ENCODE measurements at regions not wholly inside any gene's neighbourhood (a gene's known extent, or its start where the extent isn't known, plus 50 kb on each side); places are given as distances from the start of the nearest gene placed in this dataset.
"Not testable (repeated sequence)": the region's sequence is repeated elsewhere in the genome, so short reads cannot be mapped to it uniquely, and the experiment has no call there.

GRCh38 chr6:115666997-115667396 lies 393.7 kb downstream of the FRK start:
- CTCF ChIA-PET, result no interaction called here
- POLR2A ChIA-PET, result no interaction called here

DNA sequence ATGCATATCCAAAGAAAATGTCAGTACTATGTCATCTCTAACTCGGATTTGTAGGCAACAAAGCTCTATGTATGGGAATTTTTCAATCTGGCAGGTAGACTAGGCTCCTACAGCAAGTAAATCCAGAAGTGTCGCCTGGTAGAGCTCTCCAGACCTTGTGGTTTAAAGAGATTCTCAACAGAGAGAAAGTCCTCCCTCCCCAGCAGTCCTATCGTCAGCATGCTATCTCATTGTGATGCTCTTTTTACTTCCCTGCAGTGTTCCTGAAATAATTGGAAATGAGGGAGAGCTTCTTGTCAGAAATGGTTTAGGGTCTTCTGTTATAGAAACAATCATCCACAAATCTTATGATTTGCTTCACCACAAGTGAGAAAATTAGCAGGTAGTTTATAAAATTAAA lies 395.4 kb downstream of the FRK start:
- ChIA-PET POLR2A (no interaction called here), CTCF (no interaction called here)

DNA sequence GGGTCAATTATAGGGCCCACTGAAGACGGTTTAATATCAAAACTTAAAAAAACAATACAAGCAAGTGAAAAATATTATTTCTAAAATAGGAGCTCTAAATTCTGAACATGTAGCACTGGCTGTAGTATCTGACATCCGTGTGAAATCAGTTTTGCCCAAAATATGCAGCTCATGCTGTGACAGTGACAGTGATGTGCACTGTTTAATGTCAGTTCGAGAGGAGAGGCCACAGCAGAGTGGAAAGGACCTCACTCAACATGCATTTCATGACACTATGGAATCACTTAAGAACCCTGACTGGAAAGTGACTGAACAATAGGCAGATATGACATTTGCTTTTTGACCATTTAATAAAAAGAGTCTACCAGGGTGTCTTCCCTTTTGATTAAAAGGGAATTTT lies 397.0 kb downstream of the FRK start:
- ChIA-PET POLR2A (no interaction called here), CTCF (no interaction called here)

DNA sequence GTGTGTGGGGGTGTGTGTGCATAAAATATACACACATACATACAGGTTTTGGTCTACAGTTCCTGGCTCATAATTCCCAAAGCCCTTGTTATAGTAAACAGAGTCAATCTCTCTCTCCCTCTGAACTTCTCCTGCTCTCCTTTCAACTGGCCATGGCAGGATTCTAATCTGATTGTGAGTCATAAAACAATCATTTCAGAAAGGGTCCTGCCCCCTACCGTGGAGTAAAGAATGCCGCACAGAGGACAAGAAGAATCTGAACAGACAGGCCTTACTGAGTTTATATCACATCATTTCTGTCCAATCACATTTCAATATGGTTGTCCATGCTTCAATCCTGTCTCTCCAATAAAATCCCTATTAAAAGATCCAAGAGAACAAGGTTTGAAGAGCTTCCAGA lies 416.9 kb downstream of the FRK start:
- ChIA-PET CTCF (no interaction called here), POLR2A (no interaction called here)

- ChIA-PET POLR2A (no interaction called here), CTCF (no interaction called here)
Measured at GRCh38 chr6:115634887-115635286, 425.8 kb downstream of the FRK start.

GRCh38 chr6:115634131-115634530 lies 426.6 kb downstream of the FRK start:
- POLR2A ChIA-PET, result no interaction called here
- CTCF ChIA-PET, result no interaction called here

DNA sequence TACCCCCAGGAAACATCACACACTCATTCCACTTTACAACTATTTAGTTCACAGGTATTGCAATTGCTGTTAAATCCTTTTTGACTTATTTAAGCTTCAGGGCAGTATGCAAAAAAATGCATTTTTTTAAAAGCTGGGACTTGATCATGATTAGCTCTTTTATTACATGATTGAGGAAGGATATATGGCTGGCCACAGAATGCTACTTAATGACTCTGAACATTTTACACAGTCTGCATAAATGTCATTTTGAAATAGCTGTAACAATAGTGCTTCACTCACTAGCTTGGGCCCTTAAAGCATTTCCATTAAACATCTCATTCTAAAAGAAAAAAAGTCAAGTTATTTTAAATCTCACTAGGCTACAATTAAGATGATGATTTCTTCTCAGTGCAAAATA lies 429.7 kb downstream of the FRK start:
- ChIA-PET CTCF (no interaction called here), POLR2A (no interaction called here)

DNA sequence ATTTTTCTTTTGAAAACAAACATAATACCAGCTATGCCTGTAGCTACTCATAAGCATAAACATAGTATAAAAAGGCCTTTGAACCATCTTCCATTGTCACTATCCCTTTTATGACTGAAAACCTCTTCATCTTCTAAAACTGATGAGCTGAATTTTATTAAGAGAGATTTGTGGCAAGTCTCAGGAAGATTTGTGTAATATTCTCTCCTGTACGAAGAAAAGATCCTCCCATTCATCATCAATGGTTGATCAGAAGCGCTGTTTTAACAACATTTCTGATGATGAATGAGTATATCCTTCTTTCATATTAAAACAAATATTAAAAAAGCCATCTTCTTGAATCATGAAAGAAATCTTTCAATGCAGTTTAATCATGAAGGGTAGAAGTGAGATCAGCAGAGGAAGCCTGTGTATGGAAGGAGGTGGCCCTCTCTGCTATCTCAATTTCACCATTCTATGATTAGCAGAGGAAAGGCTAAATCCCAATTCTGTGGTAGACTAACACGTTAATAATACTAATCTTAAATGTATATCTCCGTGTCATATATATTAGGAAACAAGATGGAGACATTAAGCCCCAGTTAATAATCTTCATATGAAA lies 430.2 kb downstream of the FRK start:
- CTCF ChIA-PET, result no interaction called here
- POLR2A ChIA-PET, result no interaction called here

DNA sequence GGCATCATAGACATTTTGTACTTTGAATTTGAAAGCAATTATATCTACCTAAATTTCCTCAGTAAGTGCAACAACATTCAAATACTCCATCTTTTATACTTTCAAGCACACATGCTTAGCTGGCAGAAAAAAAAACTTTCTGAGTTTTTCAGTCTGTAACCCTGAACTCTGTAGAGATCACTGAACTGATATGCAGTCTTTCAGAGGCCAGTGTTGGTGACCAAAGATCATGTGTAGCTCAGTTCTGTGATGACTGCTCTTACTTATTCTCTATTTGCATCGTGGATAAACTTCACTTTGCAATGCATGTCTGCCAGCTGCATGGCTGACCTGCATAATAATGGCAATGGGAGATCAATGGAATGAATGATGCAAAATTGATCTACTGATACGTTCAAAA lies 431.3 kb downstream of the FRK start:
- ChIA-PET POLR2A (no interaction called here), CTCF (no interaction called here)

DNA sequence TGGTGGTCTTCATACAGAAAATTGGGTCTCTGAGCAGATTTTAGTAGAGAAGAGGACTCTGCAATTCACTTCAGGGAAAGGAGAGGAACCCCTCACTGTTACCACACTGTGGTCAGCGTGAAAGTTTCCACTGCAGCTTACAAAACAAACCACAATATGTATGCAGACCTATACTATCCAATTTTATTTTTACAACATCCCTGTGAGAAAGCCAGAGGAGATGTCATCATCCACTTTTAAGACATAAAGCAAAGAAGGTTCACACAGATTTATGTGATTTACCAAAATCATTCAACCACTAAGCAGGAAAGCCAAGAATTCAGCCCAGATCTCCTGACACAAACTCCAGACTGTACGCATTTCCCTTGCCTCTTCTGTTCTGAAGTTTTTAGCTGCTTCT lies 442.4 kb downstream of the FRK start:
- ChIA-PET POLR2A (no interaction called here), CTCF (interaction anchor here (0.8 kb wide), 1 partner anchor 14 kb away, joined by 3 read pairs; no protein-coding TSS in a partner anchor)

- CTCF ChIA-PET, result no interaction called here
- POLR2A ChIA-PET, result no interaction called here
Measured at GRCh38 chr6:115617031-115617430, 443.7 kb downstream of the FRK start.

- CTCF ChIA-PET, result no interaction called here
Measured at GRCh38 chr6:115613488-115613887, 447.2 kb downstream of the FRK start.

GRCh38 chr6:115612796-115613479 lies 447.8 kb downstream of the FRK start:
- ChIA-PET POLR2A (no interaction called here), CTCF (no interaction called here)

More at GRCh38 chr6:115613488-115613887, 447.2 kb downstream of the FRK start:
- POLR2A ChIA-PET, result no interaction called here

- ChIA-PET CTCF (no interaction called here), POLR2A (no interaction called here)
Measured at GRCh38 chr6:115612216-115612615, 448.5 kb downstream of the FRK start.

DNA sequence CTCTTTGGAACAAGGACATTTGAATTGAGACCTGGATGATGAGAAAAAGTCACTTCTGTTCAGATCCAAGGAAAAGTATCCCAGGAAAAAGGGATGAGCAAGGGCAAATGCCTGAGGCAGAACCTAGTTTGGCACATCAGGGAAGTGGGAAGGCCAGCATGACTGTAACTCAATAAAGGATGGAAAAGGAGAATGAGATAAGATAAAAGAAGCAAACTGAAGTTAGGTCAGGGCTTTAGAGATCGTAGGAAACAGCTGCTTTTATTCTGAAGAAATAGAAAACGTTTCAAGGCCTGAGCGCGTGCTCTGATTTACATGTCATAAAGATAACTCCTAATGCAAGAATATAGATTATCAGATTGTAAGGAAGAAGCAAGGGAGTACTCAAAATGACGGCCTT lies 450.0 kb downstream of the FRK start:
- ChIA-PET CTCF (no interaction called here), POLR2A (no interaction called here)

DNA sequence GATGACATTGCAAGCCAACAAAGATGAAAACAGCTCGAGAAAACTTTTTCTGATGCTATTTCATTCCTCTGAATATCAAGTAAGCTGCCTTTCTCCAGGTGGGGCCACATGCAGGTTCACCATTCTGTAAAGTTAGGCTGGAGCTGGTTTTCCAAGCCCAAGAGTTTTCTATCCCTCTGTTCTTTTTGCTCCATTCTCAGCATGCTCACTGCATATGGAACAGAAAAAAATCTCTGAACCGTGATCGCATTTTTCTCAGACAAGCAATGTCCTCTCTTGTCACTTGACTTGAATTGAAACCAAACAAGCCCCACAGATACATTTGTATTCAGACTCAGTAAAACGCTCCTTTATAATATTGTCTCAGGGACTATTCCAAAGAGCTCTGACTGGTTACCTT lies 451.6 kb downstream of the FRK start:
- CTCF ChIA-PET, result no interaction called here
- POLR2A ChIA-PET, result no interaction called here

GRCh38 chr6:115602466-115602865 lies 458.2 kb downstream of the FRK start:
- ChIA-PET CTCF (no interaction called here), POLR2A (no interaction called here)

DNA sequence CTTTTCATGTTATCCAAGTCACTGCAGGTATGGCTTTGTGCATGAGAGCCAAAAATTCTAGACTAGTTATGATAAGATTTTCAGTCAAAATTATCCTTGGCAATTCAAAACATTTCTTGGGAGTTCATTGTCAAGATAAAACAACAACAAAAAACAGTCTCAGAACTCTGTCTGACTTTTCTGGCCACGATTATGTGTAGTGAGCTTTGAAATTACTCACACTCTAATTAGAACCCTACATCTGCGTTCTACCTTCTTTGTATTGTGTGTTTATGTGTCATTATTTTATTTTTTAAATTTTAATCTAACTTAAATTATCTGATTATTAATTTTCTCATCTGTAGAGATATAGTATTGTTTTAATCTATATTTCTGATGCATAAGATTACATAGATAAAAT lies 459.2 kb downstream of the FRK start:
- CTCF ChIA-PET, result no interaction called here

DNA sequence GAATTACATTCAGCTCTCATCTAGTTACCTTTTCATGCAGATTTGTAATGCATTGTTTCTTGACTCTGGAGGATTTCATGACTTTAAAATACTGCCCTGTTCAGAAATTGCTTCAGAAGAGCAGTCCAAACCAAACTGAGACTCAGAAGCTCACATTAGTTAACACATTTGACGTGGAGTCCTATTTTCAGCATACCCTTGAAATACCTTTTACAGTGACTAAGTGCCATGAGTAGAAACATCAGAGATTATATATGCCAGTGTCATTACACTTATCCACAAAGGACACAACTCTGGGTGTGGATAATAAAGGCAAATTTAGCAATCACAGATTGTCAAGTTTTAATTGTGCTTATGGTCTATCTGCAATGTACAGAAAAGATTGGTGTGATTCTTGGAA lies 459.6 kb downstream of the FRK start:
- ChIA-PET CTCF (no interaction called here), POLR2A (no interaction called here)

More for the DNA sequence above, 459.2 kb downstream of the FRK start:
- POLR2A ChIA-PET, result no interaction called here

DNA sequence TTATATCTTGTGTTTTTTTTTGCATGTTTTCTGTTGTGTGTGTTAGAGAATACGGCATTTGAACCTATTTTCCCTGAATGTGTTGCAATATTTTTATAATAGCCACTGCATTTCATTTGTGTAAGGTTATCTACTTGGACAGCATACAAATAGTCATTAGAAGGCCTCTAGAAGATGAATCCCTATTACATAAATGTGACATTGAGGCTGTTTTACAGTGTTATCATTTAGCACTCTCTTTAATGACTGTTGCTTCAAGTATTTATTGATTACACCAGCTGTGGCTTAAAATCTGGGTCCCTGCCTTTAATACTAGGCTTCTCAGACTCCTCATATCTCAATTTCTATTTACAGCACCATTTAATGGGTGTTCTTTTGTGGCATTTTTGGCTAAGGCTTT lies 465.8 kb downstream of the FRK start:
- CTCF ChIA-PET, result no interaction called here
- POLR2A ChIA-PET, result no interaction called here

GRCh38 chr6:115592025-115592424 lies 468.7 kb downstream of the FRK start:
- ChIA-PET CTCF (no interaction called here), POLR2A (no interaction called here)

DNA sequence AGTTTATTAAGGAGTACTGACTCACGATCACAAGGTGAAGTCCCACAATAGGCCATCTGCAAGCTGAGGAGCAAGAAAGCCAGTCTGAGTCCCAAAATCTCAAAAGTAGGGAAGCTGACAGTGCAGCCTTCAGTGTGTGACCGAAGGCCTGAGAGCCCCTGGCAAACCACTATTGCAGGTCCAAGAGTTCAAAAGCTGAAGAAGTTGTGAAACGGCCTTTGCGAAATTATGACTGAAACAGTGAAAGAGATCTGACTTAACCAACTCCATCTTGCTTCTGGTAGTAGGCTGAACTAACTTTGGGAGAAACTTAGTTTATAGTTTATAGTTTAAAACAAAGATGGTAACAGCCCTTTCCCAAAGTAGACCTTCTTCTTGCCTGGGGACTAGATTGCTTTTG lies 471.6 kb downstream of the FRK start:
- POLR2A ChIA-PET, CTCF ChIA-PET: not testable (repeated sequence)

DNA sequence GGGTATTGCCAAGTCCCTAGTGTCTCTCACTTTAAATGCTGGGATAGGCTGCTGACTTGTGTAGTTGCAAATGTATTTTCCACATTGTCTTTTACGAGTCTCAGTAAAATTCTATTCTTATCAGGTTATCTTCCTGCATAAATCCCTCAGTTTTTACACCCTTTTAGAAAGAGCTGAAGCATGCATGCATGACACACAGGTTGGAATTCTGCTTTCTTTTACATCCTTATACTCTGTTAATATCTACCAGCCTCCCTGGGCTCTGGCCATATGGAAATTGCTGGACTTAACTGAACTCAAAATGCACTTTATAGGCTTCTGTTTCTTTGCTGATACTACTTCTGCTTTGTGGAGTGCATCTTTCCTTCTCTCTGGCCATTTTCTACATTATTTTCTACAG lies 477.4 kb downstream of the FRK start:
- CTCF ChIA-PET, result no interaction called here
- POLR2A ChIA-PET, result no interaction called here
